OCI-LY7 (cell line): ENCODE measurements at regions not wholly inside any gene's neighbourhood (a gene's known extent, or its start where the extent isn't known, plus 50 kb on each side); places are given as distances from the start of the nearest gene placed in this dataset.

Experiments used
- CTCF ChIP-seq: fragments of 200-600 bp; sonication (generic); conservative IDR thresholded peaks from 2 replicates; pipeline ENCODE4 v1.5.1; 2014; ENCODE audit warnings: mild to moderate bottlenecking, antibody characterized with exemption, low read length, moderate library complexity, mixed read lengths
- EZH2phosphoT487 ChIP-seq: fragments of 200-600 bp; sonication (generic); IDR thresholded peaks from 2 replicates; pipeline ENCODE4 v1.6.1; 2018; ENCODE audit warnings: low read depth, borderline replicate concordance, mild to moderate bottlenecking, mixed run types, antibody characterized with exemption, low read length, moderate library complexity, mixed read lengths

- TF ChIP-seq CTCF, result no peak
- TF ChIP-seq EZH2phosphoT487, result no peak
Observed at GRCh38 chr13:90305796-90306195, 1041.7 kb upstream of the MIR17HG start.
